ENCODE measurements at regions not wholly inside any gene's neighbourhood (a gene's known extent, or its start where the extent isn't known, plus 50 kb on each side); places are given as distances from the start of the nearest gene placed in this dataset.

- TF ChIP-seq FOXC1 (CRISPR knock-in tag; IDR thresholded peaks at IDR 0.05; ENCODE audit: borderline replicate concordance) = no peak
Observed at GRCh38 chr4:60042231-60042652, 1157.9 kb upstream of the ADGRL3 start (continued).

GRCh38 chr4:60042941-60043340 lies 1157.2 kb upstream of the ADGRL3 start:
- H3K36me3 ChIP-seq (replicated peaks in 1 of 2; ENCODE audit: control insufficient read depth in 1 of 2, insufficient read depth in 2 of 2, low read length in 2 of 2) = no peaks in the 10 kb centered on the region
- no peak overlapping the region for H2AFZ ChIP-seq (ENCODE audit: low read length)
- intact Hi-C loops (cut with micrococcal nuclease; ENCODE audit: unreplicated experiment) = no loop called here
- POLR2A ChIA-PET = no interaction called here
- in situ Hi-C loops (cut with HindIII; ENCODE audit: extremely low pct_ligation_motif_present, low pct_unique_long_range_greater_than_20kb) = no loop called here
- no peak for ATAC-seq
- H3K9ac ChIP-seq (ENCODE audit: insufficient read depth, low read depth, low read length) = no peak overlapping the region
- H3K9me3 ChIP-seq (ENCODE audit: low read length) = no peaks in the 10 kb centered on the region
- WGBS (ENCODE audit: low lambda C conversion rate) = 0% methylated on average over 2 of the region's 2 CpGs
- H3K27ac ChIP-seq (ENCODE audit: extremely low read length, insufficient read depth, low read length) = no peak overlapping the region
- no peaks in the 10 kb centered on the region for H3K27me3 ChIP-seq (ENCODE audit: control insufficient read depth in 1 of 2, insufficient read depth in 2 of 2, low read length in 2 of 2)
- H4K20me1 ChIP-seq (ENCODE audit: insufficient read depth, low read length) = no peaks in the 10 kb centered on the region
- no TSS peak for BruUV-seq (replicated peaks)
- H3K79me2 ChIP-seq (ENCODE audit: insufficient read depth, low read length) = no peaks in the 10 kb centered on the region
- FAIRE-seq = no peak
- no peak for DNase-seq (ENCODE audit: low spot score)
- H3K4me2 ChIP-seq (ENCODE audit: low read depth, low read length) = no peak overlapping the region
- no peak overlapping the region for H3K4me3 ChIP-seq (replicated peaks in 1 of 3; ENCODE audit: insufficient read depth in 1 of 3, low read depth in 2 of 3, low read length in 3 of 3)
- H3K4me1 ChIP-seq (ENCODE audit: insufficient read depth, low read length) = no peaks in the 10 kb centered on the region
- CTCF ChIA-PET (ENCODE audit: low intra/inter-chr PET ratio, low total read pairs) = no interaction called here
- TF ChIP-seq PLSCR1 (CRISPR knock-in tag; IDR thresholded peaks at IDR 0.05; ENCODE audit: borderline replicate concordance) (no peak), ZFP37 (CRISPR knock-in tag; IDR thresholded peaks at IDR 0.05; ENCODE audit: borderline replicate concordance) (no peak), MED1 (CRISPR knock-in tag; IDR thresholded peaks at IDR 0.05) (no peak), IKZF4 (CRISPR knock-in tag; IDR thresholded peaks at IDR 0.05; ENCODE audit: borderline replicate concordance, low read depth, not compliant biosample characterization) (no peak), SMARCC2 (IDR thresholded peaks at IDR 0.05) (no peak), GMEB1 (CRISPR knock-in tag; IDR thresholded peaks at IDR 0.05; ENCODE audit: borderline replicate concordance) (no peak), ZNF775 (CRISPR knock-in tag; IDR thresholded peaks at IDR 0.05; ENCODE audit: borderline replicate concordance) (no peak), ZNF430 (CRISPR knock-in tag; IDR thresholded peaks at IDR 0.05) (no peak), ZNF280D (CRISPR knock-in tag; IDR thresholded peaks at IDR 0.05) (no peak), ZSCAN5A (CRISPR knock-in tag; IDR thresholded peaks at IDR 0.05; ENCODE audit: borderline replicate concordance) (no peak), AFF4 (CRISPR knock-in tag; IDR thresholded peaks at IDR 0.05) (no peak)
